Type B pancreatic cell (in vitro differentiated cells): ENCODE measurements at regions not wholly inside any gene's neighbourhood (a gene's known extent, or its start where the extent isn't known, plus 50 kb on each side); places are given as distances from the start of the nearest gene placed in this dataset.

Source experiments
- DNase-seq: peaks from one replicate; pipeline ENCODE4 v3.0.0; 2021; ENCODE audit warnings: mixed read lengths; ENCODE audit not compliant: unreplicated experiment; ENCODE audit errors: extremely low spot score
- H3K27ac Mint-ChIP-seq: 2 replicates; pipeline ENCODE4 v1.8.0; 2021; ENCODE audit warnings: mild to moderate bottlenecking, mixed read lengths
- H3K27me3 Mint-ChIP-seq: 2 replicates; pipeline ENCODE4 v1.8.0; 2021; ENCODE audit warnings: mixed read lengths
- H3K36me3 Mint-ChIP-seq: 2 replicates; pipeline ENCODE4 v1.8.0; 2021; ENCODE audit warnings: mixed read lengths
- H3K4me1 Mint-ChIP-seq: one replicate; pipeline ENCODE4 v1.8.0; 2021; ENCODE audit warnings: mixed read lengths; ENCODE audit not compliant: unreplicated experiment
- H3K4me3 Mint-ChIP-seq: 2 replicates; pipeline ENCODE4 v1.8.0; 2021; ENCODE audit warnings: mild to moderate bottlenecking, mixed read lengths
- H3K9me3 Mint-ChIP-seq: 2 replicates; pipeline ENCODE4 v1.8.0; 2021; ENCODE audit warnings: mixed read lengths
- TF ChIP-seq, protein P1 (sequence below): fragments of 200-600 bp; sonication (generic); conservative IDR thresholded peaks from 2 replicates; pipeline ENCODE4 v1.5.0; 2021; ENCODE audit warnings: antibody characterized with exemption, mild to moderate bottlenecking

DNA sequence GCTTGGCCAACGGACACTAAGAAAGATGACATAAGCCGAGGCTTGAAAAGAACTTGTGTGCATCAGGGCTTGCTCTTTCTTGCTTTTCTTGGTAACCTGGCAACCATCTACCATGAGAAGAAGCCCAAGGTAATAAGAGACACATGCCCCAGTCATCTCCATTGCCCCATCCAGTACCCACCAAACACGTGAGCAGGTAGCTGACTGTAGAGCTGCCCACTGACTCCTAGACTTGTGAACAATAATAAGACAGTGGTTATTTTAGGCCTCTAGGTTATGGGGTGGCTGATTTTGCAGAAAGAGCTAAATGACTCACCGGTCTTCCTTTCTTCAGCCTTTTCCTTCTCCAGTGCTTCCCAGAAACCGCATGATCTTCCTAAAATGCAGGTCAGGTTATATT is 105.0 kb upstream of the JUN start:
- no peaks in the 10 kb centered on the region for H3K27me3 Mint-ChIP-seq
- H3K9me3 Mint-ChIP-seq: no peaks in the 10 kb centered on the region
- no peak overlapping the region for H3K4me3 Mint-ChIP-seq
- no peak overlapping the region for H3K27ac Mint-ChIP-seq
- peaks cover 20% of the 10 kb centered on the region for H3K4me1 Mint-ChIP-seq
- DNase-seq: no peak
- no peaks in the 10 kb centered on the region for H3K36me3 Mint-ChIP-seq
- TF ChIP-seq, protein P1, sequence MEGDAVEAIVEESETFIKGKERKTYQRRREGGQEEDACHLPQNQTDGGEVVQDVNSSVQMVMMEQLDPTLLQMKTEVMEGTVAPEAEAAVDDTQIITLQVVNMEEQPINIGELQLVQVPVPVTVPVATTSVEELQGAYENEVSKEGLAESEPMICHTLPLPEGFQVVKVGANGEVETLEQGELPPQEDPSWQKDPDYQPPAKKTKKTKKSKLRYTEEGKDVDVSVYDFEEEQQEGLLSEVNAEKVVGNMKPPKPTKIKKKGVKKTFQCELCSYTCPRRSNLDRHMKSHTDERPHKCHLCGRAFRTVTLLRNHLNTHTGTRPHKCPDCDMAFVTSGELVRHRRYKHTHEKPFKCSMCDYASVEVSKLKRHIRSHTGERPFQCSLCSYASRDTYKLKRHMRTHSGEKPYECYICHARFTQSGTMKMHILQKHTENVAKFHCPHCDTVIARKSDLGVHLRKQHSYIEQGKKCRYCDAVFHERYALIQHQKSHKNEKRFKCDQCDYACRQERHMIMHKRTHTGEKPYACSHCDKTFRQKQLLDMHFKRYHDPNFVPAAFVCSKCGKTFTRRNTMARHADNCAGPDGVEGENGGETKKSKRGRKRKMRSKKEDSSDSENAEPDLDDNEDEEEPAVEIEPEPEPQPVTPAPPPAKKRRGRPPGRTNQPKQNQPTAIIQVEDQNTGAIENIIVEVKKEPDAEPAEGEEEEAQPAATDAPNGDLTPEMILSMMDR: no peak

- Mint-ChIP-seq H3K4me1 (peaks cover 17% of the 10 kb centered on the region), H3K9me3 (no peaks in the 10 kb centered on the region), H3K4me3 (no peak overlapping the region), H3K36me3 (no peaks in the 10 kb centered on the region), H3K27ac (no peak overlapping the region), H3K27me3 (no peaks in the 10 kb centered on the region)
- no peak for DNase-seq
- TF ChIP-seq, protein P1: no peak
These were observed 106.3 kb upstream of the JUN start for GRCh38 chr1:58890113-58890512.

GRCh38 chr1:58890609-58891008 is 106.8 kb upstream of the JUN start:
- peaks cover 13% of the 10 kb centered on the region for H3K4me1 Mint-ChIP-seq
- H3K27me3 Mint-ChIP-seq: no peaks in the 10 kb centered on the region
- H3K4me3 Mint-ChIP-seq: no peak overlapping the region
- H3K27ac Mint-ChIP-seq: no peak overlapping the region
- H3K36me3 Mint-ChIP-seq: no peaks in the 10 kb centered on the region
- DNase-seq: no peak
- H3K9me3 Mint-ChIP-seq: no peaks in the 10 kb centered on the region
- TF ChIP-seq, protein P1: no peak

DNA sequence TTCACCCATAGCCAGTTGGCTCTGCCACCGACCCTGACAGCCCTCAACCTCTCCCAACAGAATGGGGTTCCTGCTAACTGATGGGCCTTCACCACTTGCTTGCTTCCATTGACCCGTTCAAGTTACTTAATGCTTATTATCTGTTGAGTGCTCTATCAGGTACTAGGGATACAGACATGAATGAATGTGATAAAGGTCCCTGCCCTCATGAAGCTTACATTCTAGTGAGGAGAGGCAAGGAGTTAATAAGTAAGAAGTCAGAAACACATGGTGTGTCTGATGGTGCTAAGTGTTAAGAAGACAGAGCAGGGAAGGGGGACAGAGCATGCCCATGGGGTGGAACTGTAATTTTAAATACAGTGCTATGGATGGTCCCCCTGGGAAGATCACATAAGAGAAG is 107.5 kb upstream of the JUN start:
- Mint-ChIP-seq H3K4me1 (peaks cover 14% of the 10 kb centered on the region), H3K27ac (no peak overlapping the region), H3K4me3 (no peak overlapping the region), H3K36me3 (no peaks in the 10 kb centered on the region), H3K27me3 (no peaks in the 10 kb centered on the region), H3K9me3 (no peaks in the 10 kb centered on the region)
- no peak for DNase-seq
- TF ChIP-seq, protein P1: no peak

GRCh38 chr1:58893257-58893869 is 109.5 kb upstream of the JUN start:
- peaks cover 8% of the 10 kb centered on the region for H3K4me1 Mint-ChIP-seq
- H3K4me3 Mint-ChIP-seq: no peak overlapping the region
- TF ChIP-seq, protein P1: no peak
- H3K36me3 Mint-ChIP-seq: no peaks in the 10 kb centered on the region
- no peak overlapping the region for H3K27ac Mint-ChIP-seq
- no peaks in the 10 kb centered on the region for H3K9me3 Mint-ChIP-seq
- no peak for DNase-seq
- no peaks in the 10 kb centered on the region for H3K27me3 Mint-ChIP-seq

DNA sequence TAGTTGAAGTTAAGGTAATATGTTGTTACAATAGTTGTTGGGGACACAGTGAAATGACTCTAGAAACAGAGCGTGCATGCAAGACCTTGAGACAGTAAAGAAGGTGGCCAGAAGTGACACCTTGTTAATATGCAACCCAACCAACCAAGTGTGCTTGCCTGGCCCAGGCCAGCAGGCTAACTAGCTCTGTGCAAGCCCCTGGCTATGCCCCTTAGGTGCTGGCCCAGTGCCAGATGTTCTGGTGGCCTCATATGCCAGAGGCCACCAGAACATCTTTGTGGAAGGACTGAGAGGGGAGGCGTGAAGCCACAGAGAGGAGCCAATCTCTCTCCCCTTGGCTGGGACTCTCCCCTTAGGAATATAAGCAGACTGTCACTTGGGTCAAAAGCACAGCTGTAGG is 111.2 kb upstream of the JUN start:
- no peak for DNase-seq
- TF ChIP-seq, protein P1: no peak
- Mint-ChIP-seq H3K27me3 (no peaks in the 10 kb centered on the region), H3K4me3 (no peak overlapping the region), H3K36me3 (no peaks in the 10 kb centered on the region), H3K27ac (no peak overlapping the region), H3K9me3 (no peaks in the 10 kb centered on the region), H3K4me1 (peaks cover 19% of the 10 kb centered on the region)
